ENCODE measurements at regions not wholly inside any gene's neighbourhood (a gene's known extent, or its start where the extent isn't known, plus 50 kb on each side); places are given as distances from the start of the nearest gene placed in this dataset.
A peak's percentile ranks its signal among the peaks of the same experiment; 100 is the strongest.
"Not testable (repeated sequence)": the region's sequence is repeated elsewhere in the genome, so short reads cannot be mapped to it uniquely, and the experiment has no call there.

DNA sequence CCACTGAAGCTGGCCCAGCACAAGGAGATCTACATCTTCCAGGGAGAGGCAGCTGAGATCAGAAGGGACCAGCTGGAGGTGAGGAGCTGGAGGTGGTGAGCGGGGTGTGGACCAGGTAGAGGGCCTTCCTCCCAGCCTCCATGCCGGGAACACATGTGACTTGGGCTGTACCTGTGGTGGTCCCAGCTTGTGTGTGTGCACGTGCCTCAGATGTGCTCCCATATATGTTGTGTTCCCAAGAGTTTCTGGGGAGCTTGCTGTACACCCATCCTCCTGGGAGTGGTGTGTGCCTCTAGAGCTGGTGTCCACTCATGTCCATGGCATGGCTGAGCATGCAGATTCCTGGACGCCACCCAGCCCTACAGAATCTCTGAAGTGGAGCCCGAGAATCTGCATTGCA, 183.7 kb upstream of the AKAP13 start:
- H3K4me1 ChIP-seq (ENCODE audit: control insufficient read depth in 1 of 2, insufficient read depth in 2 of 2, low read length in 2 of 2); H3K36me3 ChIP-seq (ENCODE audit: control insufficient read depth in 1 of 2, insufficient read depth in 2 of 2, low read length in 2 of 2); H3K4me3 ChIP-seq (ENCODE audit: low read depth in 1 of 2, low read length in 2 of 2); H3K9me3 ChIP-seq (ENCODE audit: control insufficient read depth in 1 of 2, low read length in 2 of 2); H3K27ac ChIP-seq (ENCODE audit: low read depth, low read length); H3K9ac ChIP-seq (ENCODE audit: low read depth in 1 of 2, low read length in 2 of 2); H3K27me3 ChIP-seq (ENCODE audit: control insufficient read depth in 1 of 2, insufficient read depth in 2 of 2, low read length in 2 of 2): not testable (repeated sequence)

DNA sequence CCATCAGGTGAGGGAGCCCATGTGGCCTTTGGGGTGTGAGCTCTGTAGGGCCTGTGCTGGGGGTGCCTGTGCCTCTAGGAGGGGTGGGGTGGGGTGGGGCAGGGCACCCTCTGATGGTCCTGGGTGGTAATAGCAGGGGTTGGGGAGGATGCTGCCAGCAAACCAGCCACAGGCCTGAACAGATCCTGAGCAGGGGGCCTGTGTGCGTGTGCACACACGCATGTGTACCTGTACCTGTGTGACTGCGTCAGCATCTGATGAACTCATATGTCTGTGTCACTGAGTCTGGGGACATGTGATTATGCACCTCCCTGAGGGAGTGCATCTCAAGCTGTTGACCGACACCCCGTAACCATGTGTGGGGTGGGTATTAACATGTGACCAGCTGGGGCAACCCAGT, 182.8 kb upstream of the AKAP13 start:
- H3K27ac ChIP-seq (ENCODE audit: low read depth, low read length); H3K9ac ChIP-seq (ENCODE audit: low read depth in 1 of 2, low read length in 2 of 2); H3K27me3 ChIP-seq (ENCODE audit: control insufficient read depth in 1 of 2, insufficient read depth in 2 of 2, low read length in 2 of 2); H3K4me3 ChIP-seq (ENCODE audit: low read depth in 1 of 2, low read length in 2 of 2); H3K36me3 ChIP-seq (ENCODE audit: control insufficient read depth in 1 of 2, insufficient read depth in 2 of 2, low read length in 2 of 2); H3K4me1 ChIP-seq (ENCODE audit: control insufficient read depth in 1 of 2, insufficient read depth in 2 of 2, low read length in 2 of 2); H3K9me3 ChIP-seq (ENCODE audit: control insufficient read depth in 1 of 2, low read length in 2 of 2): not testable (repeated sequence)

DNA sequence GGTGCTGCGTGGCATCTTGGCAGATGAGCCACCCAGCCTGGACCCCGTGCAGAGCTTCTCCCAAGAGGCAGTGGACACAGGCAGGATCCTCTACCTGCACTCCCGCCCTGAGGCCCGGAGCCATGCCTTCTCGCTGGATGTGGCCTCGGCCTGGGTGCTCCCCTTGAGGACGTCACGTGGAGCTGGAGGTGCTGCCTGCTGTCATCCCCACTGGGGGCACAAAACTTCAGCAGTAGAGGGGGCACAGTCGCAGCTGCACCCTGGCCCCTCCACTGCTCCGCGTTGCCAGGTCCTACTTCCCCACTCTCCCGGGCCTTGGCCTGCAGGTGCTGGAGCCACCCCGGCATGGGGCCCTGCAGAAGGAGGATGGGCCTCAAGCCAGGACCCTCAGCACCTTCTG, 182.0 kb upstream of the AKAP13 start:
- H3K9ac ChIP-seq (ENCODE audit: low read depth in 1 of 2, low read length in 2 of 2); H3K4me1 ChIP-seq (ENCODE audit: control insufficient read depth in 1 of 2, insufficient read depth in 2 of 2, low read length in 2 of 2); H3K9me3 ChIP-seq (ENCODE audit: control insufficient read depth in 1 of 2, low read length in 2 of 2); H3K36me3 ChIP-seq (ENCODE audit: control insufficient read depth in 1 of 2, insufficient read depth in 2 of 2, low read length in 2 of 2); H3K27me3 ChIP-seq (ENCODE audit: control insufficient read depth in 1 of 2, insufficient read depth in 2 of 2, low read length in 2 of 2); H3K27ac ChIP-seq (ENCODE audit: low read depth, low read length); H3K4me3 ChIP-seq (ENCODE audit: low read depth in 1 of 2, low read length in 2 of 2): not testable (repeated sequence)

DNA sequence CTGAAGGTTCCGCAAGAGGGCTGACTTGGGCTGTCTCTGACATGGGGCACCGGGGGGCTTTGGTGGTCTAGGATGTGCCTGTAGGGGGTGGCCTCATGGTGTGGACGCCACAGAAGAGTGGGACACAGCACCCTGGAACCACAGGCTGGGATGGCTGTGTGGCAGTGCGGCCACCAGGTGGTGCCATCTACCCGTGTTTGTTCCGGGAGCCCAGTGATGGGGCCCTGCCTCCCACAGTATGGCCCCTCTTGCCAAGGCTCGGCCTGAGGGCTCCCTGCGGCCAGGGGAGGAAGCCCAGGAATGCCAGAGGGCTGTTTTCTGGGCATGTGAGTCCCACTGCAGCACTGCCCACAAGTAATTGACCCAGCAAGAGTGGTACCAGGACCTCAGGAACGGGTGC, 180.2 kb upstream of the AKAP13 start:
- not testable (repeated sequence) for H3K36me3 ChIP-seq (ENCODE audit: control insufficient read depth in 1 of 2, insufficient read depth in 2 of 2, low read length in 2 of 2); H3K27ac ChIP-seq (ENCODE audit: low read depth, low read length); H3K9me3 ChIP-seq (ENCODE audit: control insufficient read depth in 1 of 2, low read length in 2 of 2); H3K4me3 ChIP-seq (ENCODE audit: low read depth in 1 of 2, low read length in 2 of 2); H3K9ac ChIP-seq (ENCODE audit: low read depth in 1 of 2, low read length in 2 of 2); H3K4me1 ChIP-seq (ENCODE audit: control insufficient read depth in 1 of 2, insufficient read depth in 2 of 2, low read length in 2 of 2); H3K27me3 ChIP-seq (ENCODE audit: control insufficient read depth in 1 of 2, insufficient read depth in 2 of 2, low read length in 2 of 2)

DNA sequence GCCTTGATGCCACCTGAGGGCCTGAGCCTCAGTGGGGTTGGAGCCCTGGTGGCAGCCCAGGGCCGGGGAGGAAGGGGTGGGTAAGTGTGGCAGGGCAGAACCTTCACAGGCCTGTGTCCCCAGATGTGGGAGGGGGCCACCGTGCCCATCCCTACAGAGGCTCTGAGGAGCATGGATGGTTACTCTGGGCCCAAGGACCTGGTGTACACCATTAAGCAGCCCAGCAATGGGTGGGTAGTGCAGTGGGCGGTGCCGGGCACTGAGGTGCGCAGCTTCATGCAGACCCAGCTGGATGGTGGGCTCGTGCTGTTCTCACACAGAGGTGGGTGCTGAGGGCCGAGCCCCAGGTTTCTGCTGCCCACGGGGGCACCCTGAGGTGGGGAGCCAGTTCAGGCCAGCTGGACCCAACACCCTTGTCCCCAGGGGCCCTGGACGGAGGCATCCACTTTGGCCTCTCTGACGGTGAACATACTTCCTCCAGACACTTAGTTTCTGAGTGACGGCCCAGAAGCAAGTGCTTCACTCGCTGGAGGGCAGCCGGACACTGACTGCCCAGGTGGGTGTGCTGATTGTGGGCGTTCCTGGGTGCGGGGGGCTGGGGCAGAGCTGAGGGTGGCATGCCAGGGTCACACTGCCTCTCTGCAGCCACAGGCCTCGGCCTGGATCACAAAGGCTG, 179.1 kb upstream of the AKAP13 start:
- H3K4me3 ChIP-seq (ENCODE audit: low read depth in 1 of 2, low read length in 2 of 2); H3K9ac ChIP-seq (ENCODE audit: low read depth in 1 of 2, low read length in 2 of 2); H3K4me1 ChIP-seq (ENCODE audit: control insufficient read depth in 1 of 2, insufficient read depth in 2 of 2, low read length in 2 of 2); H3K9me3 ChIP-seq (ENCODE audit: control insufficient read depth in 1 of 2, low read length in 2 of 2); H3K27ac ChIP-seq (ENCODE audit: low read depth, low read length); H3K36me3 ChIP-seq (ENCODE audit: control insufficient read depth in 1 of 2, insufficient read depth in 2 of 2, low read length in 2 of 2); H3K27me3 ChIP-seq (ENCODE audit: control insufficient read depth in 1 of 2, insufficient read depth in 2 of 2, low read length in 2 of 2): not testable (repeated sequence)

DNA sequence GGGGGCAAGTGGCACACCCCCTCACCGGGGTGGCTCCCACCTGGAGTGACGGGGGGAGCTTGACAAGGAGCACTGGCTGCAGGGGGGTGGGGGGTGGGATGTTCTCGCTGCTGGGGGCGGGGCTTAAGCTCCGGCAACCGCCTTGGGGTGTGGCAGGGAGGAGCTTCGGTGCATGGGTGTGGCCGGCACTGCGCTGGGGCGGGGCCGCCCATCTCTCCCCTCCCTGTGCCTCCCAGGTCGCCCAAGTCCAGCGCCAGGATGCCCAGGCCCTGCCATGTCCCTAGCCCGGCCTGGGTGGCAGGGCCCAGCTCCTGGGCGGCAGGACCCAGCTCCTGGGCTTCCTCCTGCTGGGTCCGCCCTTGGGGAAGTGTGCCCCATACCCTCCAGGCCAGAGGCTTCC, 175.9 kb upstream of the AKAP13 start:
- H3K9ac ChIP-seq (ENCODE audit: low read depth in 1 of 2, low read length in 2 of 2): not testable (repeated sequence)

DNA sequence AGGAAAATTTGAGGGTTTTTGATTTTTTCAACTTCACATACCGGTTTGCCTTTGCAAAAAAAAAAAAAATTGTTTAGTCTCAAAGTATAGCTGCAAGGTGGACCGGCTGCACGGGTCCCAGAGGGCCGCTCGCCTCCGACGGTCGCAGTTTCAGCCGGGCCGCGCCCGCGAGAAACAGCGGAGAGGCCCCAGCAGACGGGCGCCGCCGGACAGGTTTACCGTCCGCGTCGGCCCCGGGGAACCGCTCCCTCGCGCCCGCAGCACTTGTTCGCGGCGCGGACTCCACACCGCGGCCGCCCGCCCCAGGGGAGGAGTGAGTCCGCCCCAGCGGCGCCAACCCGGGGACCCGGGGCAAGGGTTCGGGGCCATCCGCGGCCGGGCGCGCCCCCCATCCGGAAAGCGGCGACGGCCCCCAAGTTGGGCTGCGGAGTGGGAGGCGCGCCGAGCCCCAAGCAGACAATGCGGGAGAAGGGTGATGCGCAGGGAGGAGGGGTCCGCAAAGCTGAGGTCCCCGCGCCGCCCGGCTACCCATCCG, 146.5 kb upstream of the AKAP13 start:
- H3K36me3 ChIP-seq (ENCODE audit: control insufficient read depth in 1 of 2, insufficient read depth in 2 of 2, low read length in 2 of 2); H3K9ac ChIP-seq (ENCODE audit: low read depth in 1 of 2, low read length in 2 of 2); H3K27ac ChIP-seq (ENCODE audit: low read depth, low read length); H3K4me3 ChIP-seq (ENCODE audit: low read depth in 1 of 2, low read length in 2 of 2); H3K27me3 ChIP-seq (ENCODE audit: control insufficient read depth in 1 of 2, insufficient read depth in 2 of 2, low read length in 2 of 2); H3K4me1 ChIP-seq (ENCODE audit: control insufficient read depth in 1 of 2, insufficient read depth in 2 of 2, low read length in 2 of 2); H3K9me3 ChIP-seq (ENCODE audit: control insufficient read depth in 1 of 2, low read length in 2 of 2): not testable (repeated sequence)

More for the DNA sequence above, 175.9 kb upstream of the AKAP13 start:
- not testable (repeated sequence) for H3K9me3 ChIP-seq (ENCODE audit: control insufficient read depth in 1 of 2, low read length in 2 of 2); H3K4me1 ChIP-seq (ENCODE audit: control insufficient read depth in 1 of 2, insufficient read depth in 2 of 2, low read length in 2 of 2); H3K27ac ChIP-seq (ENCODE audit: low read depth, low read length); H3K4me3 ChIP-seq (ENCODE audit: low read depth in 1 of 2, low read length in 2 of 2); H3K27me3 ChIP-seq (ENCODE audit: control insufficient read depth in 1 of 2, insufficient read depth in 2 of 2, low read length in 2 of 2); H3K36me3 ChIP-seq (ENCODE audit: control insufficient read depth in 1 of 2, insufficient read depth in 2 of 2, low read length in 2 of 2)

DNA sequence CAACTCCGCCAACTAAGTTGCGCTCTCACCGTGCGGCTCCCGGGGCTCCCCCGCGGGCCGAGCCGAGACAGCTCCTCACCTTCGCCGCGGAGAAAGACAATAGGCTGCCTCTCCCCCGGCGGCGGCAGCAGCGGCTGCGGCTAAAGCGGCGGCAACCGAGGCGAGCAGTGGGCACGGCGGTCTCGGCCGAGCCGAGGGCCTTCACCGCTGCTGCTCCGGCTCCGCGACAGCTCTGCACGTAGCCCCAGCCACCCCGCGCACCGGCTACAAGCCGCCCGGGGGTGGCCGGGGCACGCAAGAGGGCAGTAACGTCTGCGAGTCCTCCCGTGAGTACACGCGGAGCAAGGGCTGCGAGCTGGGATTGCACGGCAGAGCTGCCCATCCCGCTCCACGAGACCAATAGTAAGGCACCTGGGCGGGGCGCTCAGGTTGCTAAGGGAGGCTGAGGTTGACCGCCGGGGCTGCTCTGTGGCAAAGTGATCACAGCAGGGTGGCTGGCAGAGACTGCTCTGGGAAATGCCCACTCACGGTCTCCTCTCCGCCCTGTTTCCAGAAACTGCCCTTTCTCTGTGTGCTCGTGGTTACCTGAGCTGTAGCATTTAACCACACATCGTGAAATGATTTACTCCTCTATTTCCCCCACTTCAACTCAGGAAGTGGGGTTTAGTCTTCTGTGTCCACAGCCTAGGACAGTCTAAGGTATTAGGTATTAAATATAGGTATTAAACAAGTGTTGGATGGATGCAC, 145.8 kb upstream of the AKAP13 start:
- H3K36me3 ChIP-seq (ENCODE audit: control insufficient read depth in 1 of 2, insufficient read depth in 2 of 2, low read length in 2 of 2); H3K9ac ChIP-seq (ENCODE audit: low read depth in 1 of 2, low read length in 2 of 2); H3K27me3 ChIP-seq (ENCODE audit: control insufficient read depth in 1 of 2, insufficient read depth in 2 of 2, low read length in 2 of 2); H3K4me1 ChIP-seq (ENCODE audit: control insufficient read depth in 1 of 2, insufficient read depth in 2 of 2, low read length in 2 of 2); H3K27ac ChIP-seq (ENCODE audit: low read depth, low read length); H3K9me3 ChIP-seq (ENCODE audit: control insufficient read depth in 1 of 2, low read length in 2 of 2): not testable (repeated sequence)
- peak overlapping the region in 1 of 2 donors; percentile 29 for H3K4me3 ChIP-seq (ENCODE audit: low read depth in 1 of 2, low read length in 2 of 2)

DNA sequence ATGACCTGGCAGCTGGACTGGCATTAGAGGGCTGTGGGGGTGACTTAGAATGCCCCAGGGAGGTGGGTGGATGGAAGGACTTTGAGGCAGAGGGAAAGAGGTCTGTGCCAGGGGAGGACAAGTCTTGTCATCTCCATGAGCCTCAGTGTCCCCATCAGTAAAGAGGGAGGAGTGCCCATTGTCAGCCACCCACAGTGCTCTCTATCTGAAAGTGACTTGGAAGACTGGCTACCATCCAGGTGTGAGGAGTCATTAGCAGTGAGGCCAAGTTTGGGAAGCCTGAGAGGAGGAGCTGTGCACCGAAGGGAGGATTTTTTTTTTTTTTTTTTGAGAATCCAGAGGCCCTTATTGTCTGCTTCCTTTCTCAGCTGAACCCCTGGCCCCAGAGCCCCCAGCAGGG, 136.3 kb upstream of the AKAP13 start:
- not testable (repeated sequence) for H3K9ac ChIP-seq (ENCODE audit: low read depth in 1 of 2, low read length in 2 of 2); H3K27ac ChIP-seq (ENCODE audit: low read depth, low read length); H3K4me3 ChIP-seq (ENCODE audit: low read depth in 1 of 2, low read length in 2 of 2); H3K27me3 ChIP-seq (ENCODE audit: control insufficient read depth in 1 of 2, insufficient read depth in 2 of 2, low read length in 2 of 2); H3K9me3 ChIP-seq (ENCODE audit: control insufficient read depth in 1 of 2, low read length in 2 of 2); H3K4me1 ChIP-seq (ENCODE audit: control insufficient read depth in 1 of 2, insufficient read depth in 2 of 2, low read length in 2 of 2); H3K36me3 ChIP-seq (ENCODE audit: control insufficient read depth in 1 of 2, insufficient read depth in 2 of 2, low read length in 2 of 2)

DNA sequence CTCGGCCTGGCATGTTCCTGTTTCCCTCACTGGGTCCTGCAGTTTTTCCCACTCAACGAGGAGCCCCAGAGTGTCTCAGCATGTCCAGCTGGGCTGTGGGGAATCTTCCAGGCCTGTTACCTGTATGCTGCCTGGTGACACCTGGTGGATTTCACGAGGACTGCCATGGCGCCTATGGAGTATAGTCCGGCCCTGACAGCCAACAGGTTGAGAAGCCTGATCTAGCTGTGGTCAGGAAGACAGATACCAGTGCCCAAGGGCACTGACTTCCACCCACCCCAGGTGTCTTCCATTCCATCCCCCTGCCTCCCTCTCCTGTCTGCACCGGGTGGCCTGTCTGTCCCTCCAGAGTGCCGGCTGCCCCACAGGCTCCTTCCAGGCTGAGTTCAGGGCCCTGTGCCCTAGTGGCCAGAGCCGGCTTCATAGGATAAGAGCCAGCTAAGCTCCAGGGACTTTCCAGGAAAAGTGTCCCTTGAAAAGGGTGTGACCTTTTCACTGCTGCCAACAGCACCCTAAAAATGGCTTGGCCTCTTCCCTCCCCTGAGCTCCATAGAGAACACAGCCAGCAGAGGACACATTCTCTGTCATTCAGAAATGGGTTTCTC, 129.4 kb upstream of the AKAP13 start:
- not testable (repeated sequence) for H3K4me3 ChIP-seq (ENCODE audit: low read depth in 1 of 2, low read length in 2 of 2); H3K36me3 ChIP-seq (ENCODE audit: control insufficient read depth in 1 of 2, insufficient read depth in 2 of 2, low read length in 2 of 2); H3K4me1 ChIP-seq (ENCODE audit: control insufficient read depth in 1 of 2, insufficient read depth in 2 of 2, low read length in 2 of 2); H3K9me3 ChIP-seq (ENCODE audit: control insufficient read depth in 1 of 2, low read length in 2 of 2); H3K27ac ChIP-seq (ENCODE audit: low read depth, low read length); H3K9ac ChIP-seq (ENCODE audit: low read depth in 1 of 2, low read length in 2 of 2); H3K27me3 ChIP-seq (ENCODE audit: control insufficient read depth in 1 of 2, insufficient read depth in 2 of 2, low read length in 2 of 2)

Measured in duodenal mucosa (tissue), 2 donors.